ENCODE measurements at regions not wholly inside any gene's neighbourhood (a gene's known extent, or its start where the extent isn't known, plus 50 kb on each side); places are given as distances from the start of the nearest gene placed in this dataset.

GRCh38 chr12:75943730-75944096 lies 87.9 kb downstream of the PHLDA1 start:
- no peak for TF ChIP-seq POLR2A (IDR thresholded peaks at IDR 0.05)
- TF ChIP-seq, protein P1, sequence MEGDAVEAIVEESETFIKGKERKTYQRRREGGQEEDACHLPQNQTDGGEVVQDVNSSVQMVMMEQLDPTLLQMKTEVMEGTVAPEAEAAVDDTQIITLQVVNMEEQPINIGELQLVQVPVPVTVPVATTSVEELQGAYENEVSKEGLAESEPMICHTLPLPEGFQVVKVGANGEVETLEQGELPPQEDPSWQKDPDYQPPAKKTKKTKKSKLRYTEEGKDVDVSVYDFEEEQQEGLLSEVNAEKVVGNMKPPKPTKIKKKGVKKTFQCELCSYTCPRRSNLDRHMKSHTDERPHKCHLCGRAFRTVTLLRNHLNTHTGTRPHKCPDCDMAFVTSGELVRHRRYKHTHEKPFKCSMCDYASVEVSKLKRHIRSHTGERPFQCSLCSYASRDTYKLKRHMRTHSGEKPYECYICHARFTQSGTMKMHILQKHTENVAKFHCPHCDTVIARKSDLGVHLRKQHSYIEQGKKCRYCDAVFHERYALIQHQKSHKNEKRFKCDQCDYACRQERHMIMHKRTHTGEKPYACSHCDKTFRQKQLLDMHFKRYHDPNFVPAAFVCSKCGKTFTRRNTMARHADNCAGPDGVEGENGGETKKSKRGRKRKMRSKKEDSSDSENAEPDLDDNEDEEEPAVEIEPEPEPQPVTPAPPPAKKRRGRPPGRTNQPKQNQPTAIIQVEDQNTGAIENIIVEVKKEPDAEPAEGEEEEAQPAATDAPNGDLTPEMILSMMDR (IDR thresholded peaks at IDR 0.05) = no peak

Data from thyroid gland (tissue), 4 donors.